GM23338 (cell line): ENCODE measurements at regions not wholly inside any gene's neighbourhood (a gene's known extent, or its start where the extent isn't known, plus 50 kb on each side); places are given as distances from the start of the nearest gene placed in this dataset.

ENCODE experiments used
- ATAC-seq: fragments of 200-7000 bp; cut with Tn5 transposase; 3 replicates; pipeline ENCODE4 v1.9.1; 2020
- DNase-seq: peaks from one replicate; pipeline ENCODE4 v3.0.0-alpha.2; 2015; ENCODE audit warnings: low spot score
- H2AFZ ChIP-seq: fragments of 200-600 bp; sonication (generic); 2 replicates; pipeline ENCODE4 v1.8.0; 2016; ENCODE audit warnings: antibody characterized with exemption, mild to moderate bottlenecking, moderate library complexity
- H3F3A ChIP-seq: fragments of 200-600 bp; sonication (generic); replicated peaks from 2 replicates; pipeline ENCODE4 v1.8.0; 2017; ENCODE audit warnings: antibody characterized with exemption, mixed run types, low read depth
- H3K27ac ChIP-seq: fragments of 200-600 bp; sonication (generic); 2 replicates; pipeline ENCODE4 v1.6.1; 2016; ENCODE audit warnings: low read depth
- H3K27me3 ChIP-seq: fragments of 200-600 bp; sonication (generic); 2 replicates; pipeline ENCODE4 v1.8.0; 2016; ENCODE audit warnings: mild to moderate bottlenecking, mixed run types, moderate library complexity; ENCODE audit not compliant: insufficient read depth
- H3K36me3 ChIP-seq: fragments of 200-600 bp; sonication (generic); 2 replicates; pipeline ENCODE4 v1.8.0; 2016; ENCODE audit warnings: mild to moderate bottlenecking; ENCODE audit not compliant: insufficient read depth
- H3K4me1 ChIP-seq: fragments of 200-600 bp; sonication (generic); 2 replicates; pipeline ENCODE4 v1.8.0; 2016; ENCODE audit warnings: mild to moderate bottlenecking, moderate library complexity; ENCODE audit not compliant: insufficient read depth
- H3K4me2 ChIP-seq: fragments of 200-600 bp; sonication (generic); 2 replicates; pipeline ENCODE4 v1.7.1; 2017; ENCODE audit warnings: mixed run types
- H3K4me3 ChIP-seq: fragments of 200-600 bp; sonication (generic); 2 replicates; pipeline ENCODE4 v1.6.1; 2016; ENCODE audit warnings: mixed run types
- H3K79me2 ChIP-seq: fragments of 200-600 bp; sonication (generic); replicated peaks from 2 replicates; pipeline ENCODE4 v1.8.0; 2017; ENCODE audit warnings: mild to moderate bottlenecking; ENCODE audit not compliant: insufficient read depth
- H3K9me2 ChIP-seq: fragments of 200-600 bp; sonication (generic); 2 replicates; pipeline ENCODE4 v1.8.0; 2017; ENCODE audit not compliant: insufficient read depth
- H4K20me1 ChIP-seq: fragments of 200-600 bp; sonication (generic); replicated peaks from 2 replicates; pipeline ENCODE4 v1.8.0; 2017; ENCODE audit warnings: mild to moderate bottlenecking; ENCODE audit not compliant: insufficient read depth
- H3K27ac Mint-ChIP-seq: 2 replicates; pipeline ENCODE4 v1.8.0; 2020; ENCODE audit warnings: inconsistent platforms, mild to moderate bottlenecking, moderate library complexity, mixed read lengths
- H3K27me3 Mint-ChIP-seq: 3 replicates; pipeline ENCODE4 v1.8.0; 2022; ENCODE audit warnings: low read depth, mild to moderate bottlenecking, moderate library complexity, mixed read lengths, inconsistent platforms; ENCODE audit not compliant: insufficient read depth, poor library complexity
- H3K36me3 Mint-ChIP-seq: 3 replicates; pipeline ENCODE4 v1.8.0; 2021; ENCODE audit warnings: low read depth, mild to moderate bottlenecking, inconsistent platforms, moderate library complexity, mixed read lengths
- H3K4me1 Mint-ChIP-seq: 3 replicates; pipeline ENCODE4 v1.8.0; 2020; ENCODE audit warnings: mild to moderate bottlenecking, inconsistent platforms, mixed read lengths
- H3K4me3 Mint-ChIP-seq: 3 replicates; pipeline ENCODE4 v1.8.0; 2021; ENCODE audit warnings: moderate library complexity, mild to moderate bottlenecking, inconsistent platforms, mixed read lengths
- H3K9me3 Mint-ChIP-seq: 3 replicates; pipeline ENCODE4 v1.8.0; 2020; ENCODE audit warnings: moderate library complexity, mild to moderate bottlenecking, inconsistent platforms, mixed read lengths
- TF ChIP-seq, protein P1 (sequence below): fragments of 250-450 bp; sonication (Bioruptor Pico); IDR thresholded peaks from 2 replicates; pipeline ENCODE4 v1.5.0; 2020; ENCODE audit warnings: mild to moderate bottlenecking, moderate library complexity
- TF ChIP-seq, protein P2 (sequence below): IDR thresholded peaks from one replicate; pipeline ENCODE4 v1.6.1; 2018; ENCODE audit warnings: antibody characterized with exemption; ENCODE audit not compliant: unreplicated experiment

DNA sequence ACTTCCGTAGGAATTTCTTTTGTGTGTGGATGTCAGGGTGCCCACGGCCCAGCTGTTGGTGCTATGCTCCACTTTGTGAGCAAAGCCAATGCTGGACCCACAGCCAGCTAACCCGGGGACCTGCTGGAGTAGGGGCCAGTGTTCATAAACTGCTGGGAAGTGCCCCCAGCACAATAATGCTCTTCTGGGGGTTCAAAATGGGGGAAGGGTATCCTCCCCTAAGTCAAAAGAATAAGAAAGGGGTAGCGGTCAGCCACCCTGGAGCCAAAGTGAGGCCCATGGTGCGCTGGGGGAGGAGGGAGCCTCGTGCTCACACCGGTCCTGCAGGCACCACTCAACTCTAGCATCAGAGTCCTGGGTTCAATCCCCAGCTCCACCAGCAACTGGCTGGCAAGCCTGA is 115.8 kb upstream of the NPAS2 start:
- peaks cover 5% of the 10 kb centered on the region; the same call in 1 of the 3 replicates for H3K9me3 Mint-ChIP-seq
- no peaks in the 10 kb centered on the region for H3K79me2 ChIP-seq
- no peak for DNase-seq
- peaks cover 3% of the 10 kb centered on the region; the same call in 1 of the 2 replicates for H3K9me2 ChIP-seq
- ATAC-seq, result no peak
- H3K4me3 ChIP-seq, result no peak overlapping the region
- no peaks in the 10 kb centered on the region for H3K4me1 ChIP-seq
- H3K36me3 ChIP-seq, result no peaks in the 10 kb centered on the region
- no peak overlapping the region for H3K4me2 ChIP-seq
- no peaks in the 10 kb centered on the region; the same call in 2 of the 3 replicates for H3K36me3 Mint-ChIP-seq
- TF ChIP-seq, protein P1, sequence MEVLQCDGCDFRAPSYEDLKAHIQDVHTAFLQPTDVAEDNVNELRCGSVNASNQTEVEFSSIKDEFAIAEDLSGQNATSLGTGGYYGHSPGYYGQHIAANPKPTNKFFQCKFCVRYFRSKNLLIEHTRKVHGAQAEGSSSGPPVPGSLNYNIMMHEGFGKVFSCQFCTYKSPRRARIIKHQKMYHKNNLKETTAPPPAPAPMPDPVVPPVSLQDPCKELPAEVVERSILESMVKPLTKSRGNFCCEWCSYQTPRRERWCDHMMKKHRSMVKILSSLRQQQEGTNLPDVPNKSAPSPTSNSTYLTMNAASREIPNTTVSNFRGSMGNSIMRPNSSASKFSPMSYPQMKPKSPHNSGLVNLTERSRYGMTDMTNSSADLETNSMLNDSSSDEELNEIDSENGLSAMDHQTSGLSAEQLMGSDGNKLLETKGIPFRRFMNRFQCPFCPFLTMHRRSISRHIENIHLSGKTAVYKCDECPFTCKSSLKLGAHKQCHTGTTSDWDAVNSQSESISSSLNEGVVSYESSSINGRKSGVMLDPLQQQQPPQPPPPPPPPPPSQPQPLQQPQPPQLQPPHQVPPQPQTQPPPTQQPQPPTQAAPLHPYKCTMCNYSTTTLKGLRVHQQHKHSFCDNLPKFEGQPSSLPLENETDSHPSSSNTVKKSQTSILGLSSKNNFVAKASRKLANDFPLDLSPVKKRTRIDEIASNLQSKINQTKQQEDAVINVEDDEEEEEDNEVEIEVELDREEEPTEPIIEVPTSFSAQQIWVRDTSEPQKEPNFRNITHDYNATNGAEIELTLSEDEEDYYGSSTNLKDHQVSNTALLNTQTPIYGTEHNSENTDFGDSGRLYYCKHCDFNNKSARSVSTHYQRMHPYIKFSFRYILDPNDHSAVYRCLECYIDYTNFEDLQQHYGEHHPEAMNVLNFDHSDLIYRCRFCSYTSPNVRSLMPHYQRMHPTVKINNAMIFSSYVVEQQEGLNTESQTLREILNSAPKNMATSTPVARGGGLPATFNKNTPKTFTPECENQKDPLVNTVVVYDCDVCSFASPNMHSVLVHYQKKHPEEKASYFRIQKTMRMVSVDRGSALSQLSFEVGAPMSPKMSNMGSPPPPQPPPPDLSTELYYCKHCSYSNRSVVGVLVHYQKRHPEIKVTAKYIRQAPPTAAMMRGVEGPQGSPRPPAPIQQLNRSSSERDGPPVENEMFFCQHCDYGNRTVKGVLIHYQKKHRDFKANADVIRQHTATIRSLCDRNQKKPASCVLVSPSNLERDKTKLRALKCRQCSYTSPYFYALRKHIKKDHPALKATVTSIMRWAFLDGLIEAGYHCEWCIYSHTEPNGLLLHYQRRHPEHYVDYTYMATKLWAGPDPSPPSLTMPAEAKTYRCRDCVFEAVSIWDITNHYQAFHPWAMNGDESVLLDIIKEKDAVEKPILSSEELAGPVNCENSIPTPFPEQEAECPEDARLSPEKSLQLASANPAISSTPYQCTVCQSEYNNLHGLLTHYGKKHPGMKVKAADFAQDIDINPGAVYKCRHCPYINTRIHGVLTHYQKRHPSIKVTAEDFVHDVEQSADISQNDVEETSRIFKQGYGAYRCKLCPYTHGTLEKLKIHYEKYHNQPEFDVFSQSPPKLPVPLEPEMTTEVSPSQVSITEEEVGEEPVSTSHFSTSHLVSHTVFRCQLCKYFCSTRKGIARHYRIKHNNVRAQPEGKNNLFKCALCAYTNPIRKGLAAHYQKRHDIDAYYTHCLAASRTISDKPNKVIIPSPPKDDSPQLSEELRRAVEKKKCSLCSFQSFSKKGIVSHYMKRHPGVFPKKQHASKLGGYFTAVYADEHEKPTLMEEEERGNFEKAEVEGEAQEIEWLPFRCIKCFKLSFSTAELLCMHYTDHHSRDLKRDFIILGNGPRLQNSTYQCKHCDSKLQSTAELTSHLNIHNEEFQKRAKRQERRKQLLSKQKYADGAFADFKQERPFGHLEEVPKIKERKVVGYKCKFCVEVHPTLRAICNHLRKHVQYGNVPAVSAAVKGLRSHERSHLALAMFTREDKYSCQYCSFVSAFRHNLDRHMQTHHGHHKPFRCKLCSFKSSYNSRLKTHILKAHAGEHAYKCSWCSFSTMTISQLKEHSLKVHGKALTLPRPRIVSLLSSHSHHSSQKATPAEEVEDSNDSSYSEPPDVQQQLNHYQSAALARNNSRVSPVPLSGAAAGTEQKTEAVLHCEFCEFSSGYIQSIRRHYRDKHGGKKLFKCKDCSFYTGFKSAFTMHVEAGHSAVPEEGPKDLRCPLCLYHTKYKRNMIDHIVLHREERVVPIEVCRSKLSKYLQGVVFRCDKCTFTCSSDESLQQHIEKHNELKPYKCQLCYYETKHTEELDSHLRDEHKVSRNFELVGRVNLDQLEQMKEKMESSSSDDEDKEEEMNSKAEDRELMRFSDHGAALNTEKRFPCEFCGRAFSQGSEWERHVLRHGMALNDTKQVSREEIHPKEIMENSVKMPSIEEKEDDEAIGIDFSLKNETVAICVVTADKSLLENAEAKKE, result no peak
- TF ChIP-seq, protein P2, sequence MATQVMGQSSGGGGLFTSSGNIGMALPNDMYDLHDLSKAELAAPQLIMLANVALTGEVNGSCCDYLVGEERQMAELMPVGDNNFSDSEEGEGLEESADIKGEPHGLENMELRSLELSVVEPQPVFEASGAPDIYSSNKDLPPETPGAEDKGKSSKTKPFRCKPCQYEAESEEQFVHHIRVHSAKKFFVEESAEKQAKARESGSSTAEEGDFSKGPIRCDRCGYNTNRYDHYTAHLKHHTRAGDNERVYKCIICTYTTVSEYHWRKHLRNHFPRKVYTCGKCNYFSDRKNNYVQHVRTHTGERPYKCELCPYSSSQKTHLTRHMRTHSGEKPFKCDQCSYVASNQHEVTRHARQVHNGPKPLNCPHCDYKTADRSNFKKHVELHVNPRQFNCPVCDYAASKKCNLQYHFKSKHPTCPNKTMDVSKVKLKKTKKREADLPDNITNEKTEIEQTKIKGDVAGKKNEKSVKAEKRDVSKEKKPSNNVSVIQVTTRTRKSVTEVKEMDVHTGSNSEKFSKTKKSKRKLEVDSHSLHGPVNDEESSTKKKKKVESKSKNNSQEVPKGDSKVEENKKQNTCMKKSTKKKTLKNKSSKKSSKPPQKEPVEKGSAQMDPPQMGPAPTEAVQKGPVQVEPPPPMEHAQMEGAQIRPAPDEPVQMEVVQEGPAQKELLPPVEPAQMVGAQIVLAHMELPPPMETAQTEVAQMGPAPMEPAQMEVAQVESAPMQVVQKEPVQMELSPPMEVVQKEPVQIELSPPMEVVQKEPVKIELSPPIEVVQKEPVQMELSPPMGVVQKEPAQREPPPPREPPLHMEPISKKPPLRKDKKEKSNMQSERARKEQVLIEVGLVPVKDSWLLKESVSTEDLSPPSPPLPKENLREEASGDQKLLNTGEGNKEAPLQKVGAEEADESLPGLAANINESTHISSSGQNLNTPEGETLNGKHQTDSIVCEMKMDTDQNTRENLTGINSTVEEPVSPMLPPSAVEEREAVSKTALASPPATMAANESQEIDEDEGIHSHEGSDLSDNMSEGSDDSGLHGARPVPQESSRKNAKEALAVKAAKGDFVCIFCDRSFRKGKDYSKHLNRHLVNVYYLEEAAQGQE, result no peak
- 0 out of 2 replicates have a peak overlapping the region, but pooled peaks have one; percentile 69 for H2AFZ ChIP-seq
- H3F3A ChIP-seq, result no peaks in the 10 kb centered on the region
- no peak overlapping the region for H3K4me3 Mint-ChIP-seq
- H4K20me1 ChIP-seq, result no peaks in the 10 kb centered on the region
- H3K27me3 ChIP-seq, result no peaks in the 10 kb centered on the region
- H3K27me3 Mint-ChIP-seq, result peaks cover 7% of the 10 kb centered on the region
- no peak overlapping the region for H3K27ac ChIP-seq
- H3K4me1 Mint-ChIP-seq, result peaks cover 20% of the 10 kb centered on the region
- H3K27ac Mint-ChIP-seq, result no peak overlapping the region
